T-cell (primary cell): ENCODE measurements at regions not wholly inside any gene's neighbourhood (a gene's known extent, or its start where the extent isn't known, plus 50 kb on each side); places are given as distances from the start of the nearest gene placed in this dataset.

Experiments used
- ATAC-seq, 4 experiments: fragments of 200-7000 bp in 3 of 4; fragments of 150-1000 bp in 1 of 4; cut with Tn5 transposase; replicated peaks in 1 of 4; 1 replicate in 3 of 4; 2 replicates in 1 of 4; pipeline ENCODE4 v1.10.0; 2021; ENCODE audit warnings: moderate library complexity in 3 of 4, mild to moderate bottlenecking in 2 of 4, moderate number of reproducible peaks in 1 of 4
- CTCF ChIA-PET, 2 donors: fragments of 300-600 bp; sonication (Branson Sonifier 250); formaldehyde crosslinking; loops; one replicate each; lab custom pipeline; 2022; ENCODE audit warnings: antibody characterized with exemption in 2 of 2; lab: Charles Lee
- POLR2A ChIA-PET, 2 donors: fragments of 300-600 bp; sonication (Branson Sonifier 250); formaldehyde crosslinking; loops; one replicate each; lab custom pipeline; 2022; ENCODE audit warnings: antibody characterized with exemption in 2 of 2; lab: Charles Lee
- DNase-seq, 35 experiments: peaks; one replicate each; pipeline versions ENCODE4 v3.0.0 to v3.0.0-alpha.2; 2013 to 2023
- H3K27ac ChIP-seq: one replicate; pipeline ENCODE4 v1.5.1; 2013; ENCODE audit warnings: low read length
- H3K27me3 ChIP-seq, 2 experiments: replicated peaks in 1 of 2; 1 replicate in 1 of 2; 2 replicates in 1 of 2; pipeline versions ENCODE4 v1.6.1 to v1.7.0; 2013; ENCODE audit warnings: low read length in 1 of 2, mixed read lengths in 1 of 2; ENCODE audit not compliant: control insufficient read depth in 2 of 2, insufficient read depth in 2 of 2; ENCODE audit errors: extremely low read depth in 1 of 2
- H3K36me3 ChIP-seq, 2 donors: 1 replicate in 1 of 2; 2 replicates in 1 of 2; pipeline versions ENCODE4 v1.6.1 to v1.7.0; 2013; ENCODE audit warnings: low read length in 1 of 2; ENCODE audit not compliant: control insufficient read depth in 2 of 2, insufficient read depth in 1 of 2; ENCODE audit errors: extremely low read depth in 1 of 2
- H3K4me1 ChIP-seq, 2 experiments: 1 replicate in 1 of 2; 2 replicates in 1 of 2; pipeline versions ENCODE4 v1.6.1 to v1.7.0; 2013; ENCODE audit warnings: low read length in 2 of 2, mixed read lengths in 1 of 2; ENCODE audit not compliant: insufficient read depth in 2 of 2, control insufficient read depth in 1 of 2; ENCODE audit errors: extremely low read depth in 1 of 2
- H3K4me3 ChIP-seq, 2 donors: 1 replicate in 1 of 2; 2 replicates in 1 of 2; pipeline versions ENCODE4 v1.5.1 to v1.7.0; 2013; ENCODE audit warnings: mild to moderate bottlenecking in 2 of 2, low read length in 1 of 2, moderate library complexity in 1 of 2; ENCODE audit not compliant: control insufficient read depth in 1 of 2; ENCODE audit errors: extremely low read depth in 1 of 2
- H3K9me3 ChIP-seq: 2 replicates; pipeline ENCODE4 v1.7.0; 2013
- H3K27ac Mint-ChIP-seq, 2 donors: one replicate each; pipeline ENCODE4 v1.8.0; 2020 to 2021; ENCODE audit warnings: mild to moderate bottlenecking in 2 of 2, mixed read lengths in 2 of 2
- H3K27me3 Mint-ChIP-seq, 2 donors: one replicate each; pipeline ENCODE4 v1.8.0; 2021 to 2022; ENCODE audit warnings: mixed read lengths in 2 of 2
- H3K36me3 Mint-ChIP-seq: one replicate; pipeline ENCODE4 v1.8.0; 2021; ENCODE audit warnings: mixed read lengths
- H3K4me1 Mint-ChIP-seq, 3 donors: one replicate each; pipeline ENCODE4 v1.8.0; 2020 to 2022; ENCODE audit warnings: mixed read lengths in 3 of 3, mild to moderate bottlenecking in 1 of 3
- H3K4me3 Mint-ChIP-seq, 3 donors: one replicate each; pipeline ENCODE4 v1.8.0; 2020 to 2022; ENCODE audit warnings: mild to moderate bottlenecking in 3 of 3, mixed read lengths in 3 of 3, moderate library complexity in 3 of 3
- H3K9me3 Mint-ChIP-seq, 3 donors: one replicate each; pipeline ENCODE4 v1.8.0; 2020 to 2022; ENCODE audit warnings: mixed read lengths in 3 of 3
- WGBS: methylation state at CpG from one replicate; pipeline ENCODE4 v1.1.5; 2013; ENCODE audit warnings: missing lambda C conversion rate; ENCODE audit not compliant: insufficient coverage; 5-methylcytosine and 5-hydroxymethylcytosine counted together

DNA sequence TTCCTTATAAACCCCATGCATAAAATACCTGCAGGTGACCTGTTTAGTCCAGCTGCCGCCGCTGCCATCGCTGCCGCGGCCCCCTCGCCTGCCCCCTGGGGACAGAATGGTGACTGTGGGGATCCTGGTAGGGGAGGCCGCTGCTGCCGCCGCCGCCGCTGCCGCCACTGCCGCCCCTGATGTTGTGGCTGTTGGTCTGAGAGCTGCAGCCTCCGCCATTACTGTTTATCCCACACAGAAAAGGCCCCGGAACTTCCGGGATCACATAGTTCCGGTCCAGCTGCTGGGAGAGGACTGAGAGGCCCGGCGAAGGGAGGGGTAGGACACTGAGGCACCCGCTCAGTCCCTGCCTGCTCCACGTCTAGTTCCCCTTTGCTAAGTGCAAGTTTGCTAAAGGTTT, 244.9 kb downstream of the C12orf50 start:
- no peaks in the 10 kb centered on the region for H3K27me3 Mint-ChIP-seq
- DNase-seq: no peak
- no peaks in the 10 kb centered on the region for H3K36me3 Mint-ChIP-seq
- Histone ChIP-seq H3K27ac (no peak overlapping the region), H3K4me3 (no peak overlapping the region), H3K27me3 (no peaks in the 10 kb centered on the region), H3K9me3 (no peaks in the 10 kb centered on the region), H3K4me1 (no peaks in the 10 kb centered on the region), H3K36me3 (no peaks in the 10 kb centered on the region)
- peaks cover 0 to 9% (median 3%) of the 10 kb centered on the region in 3 donors for H3K9me3 Mint-ChIP-seq
- H3K4me1 Mint-ChIP-seq: no peaks in the 10 kb centered on the region
- POLR2A ChIA-PET: no interaction called here
- no peak for ATAC-seq
- WGBS: 100% methylated on average over 5 of the region's 21 CpGs
- no peak overlapping the region for H3K27ac Mint-ChIP-seq
- no peak overlapping the region for H3K4me3 Mint-ChIP-seq
- CTCF ChIA-PET: no interaction called here

DNA sequence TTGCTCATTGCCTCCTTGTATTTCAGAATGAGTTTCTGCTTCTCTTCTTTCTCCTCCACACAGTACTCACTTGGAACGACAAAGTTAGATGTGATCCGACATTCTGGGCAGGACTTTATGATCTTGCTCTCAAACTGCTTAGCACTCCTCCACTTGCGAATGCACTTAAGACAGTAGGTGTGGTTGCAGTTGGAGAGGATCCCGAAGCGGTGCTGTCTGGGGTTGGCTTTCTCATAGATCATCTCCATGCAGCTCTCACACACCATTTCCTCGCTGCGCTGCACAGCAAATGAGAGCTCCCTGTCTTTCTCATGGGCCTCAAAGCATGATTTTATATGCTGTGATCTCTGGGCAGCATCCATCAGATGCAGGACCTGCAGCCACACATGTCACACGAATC, 245.7 kb downstream of the C12orf50 start:
- no peaks in the 10 kb centered on the region for H3K4me1 Mint-ChIP-seq
- Histone ChIP-seq H3K9me3 (no peaks in the 10 kb centered on the region), H3K4me3 (no peak overlapping the region), H3K36me3 (no peaks in the 10 kb centered on the region), H3K27me3 (no peaks in the 10 kb centered on the region), H3K4me1 (no peaks in the 10 kb centered on the region), H3K27ac (no peak overlapping the region)
- 88% methylated on average over 2 of the region's 8 CpGs for WGBS
- no peaks in the 10 kb centered on the region for H3K36me3 Mint-ChIP-seq
- DNase-seq (no peak), ATAC-seq (no peak)
- CTCF ChIA-PET: no interaction called here
- peaks cover 0 to 5% (median 3%) of the 10 kb centered on the region in 3 donors for H3K9me3 Mint-ChIP-seq
- POLR2A ChIA-PET: no interaction called here
- H3K27ac Mint-ChIP-seq: no peak overlapping the region
- no peak overlapping the region for H3K4me3 Mint-ChIP-seq
- H3K27me3 Mint-ChIP-seq: no peaks in the 10 kb centered on the region

DNA sequence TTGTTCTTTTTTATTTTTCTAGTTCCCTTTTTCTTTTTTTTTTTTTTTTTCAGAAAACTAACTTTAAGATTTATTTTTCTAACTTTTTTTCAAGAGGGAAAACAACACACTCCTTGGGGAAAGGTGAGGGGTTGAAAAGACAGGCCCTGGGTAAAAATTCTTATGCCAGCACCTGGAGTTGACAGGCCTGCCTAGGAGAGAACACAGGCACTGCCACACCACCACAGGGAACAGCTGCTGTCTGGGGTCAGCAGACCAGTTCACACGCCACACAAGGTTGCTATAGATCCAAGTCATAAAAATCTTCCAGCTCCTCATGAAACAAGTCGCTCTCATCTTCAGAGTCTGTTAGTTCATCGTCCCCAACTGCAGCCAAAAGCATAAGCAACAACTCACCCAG, 246.4 kb downstream of the C12orf50 start:
- ATAC-seq (no peak), DNase-seq (no peak)
- WGBS: 87% methylated on average over 2 of the region's 3 CpGs
- Mint-ChIP-seq H3K27me3 (no peaks in the 10 kb centered on the region), H3K9me3 (peaks cover 0 to 5% (median 3%) of the 10 kb centered on the region in 3 donors), H3K4me1 (no peaks in the 10 kb centered on the region), H3K4me3 (no peak overlapping the region), H3K27ac (no peak overlapping the region), H3K36me3 (no peaks in the 10 kb centered on the region)
- no peak overlapping the region for H3K27ac ChIP-seq
- no peaks in the 10 kb centered on the region for H3K27me3 ChIP-seq
- H3K9me3 ChIP-seq: no peaks in the 10 kb centered on the region
- ChIA-PET CTCF (no interaction called here), POLR2A (no interaction called here)
- no peaks in the 10 kb centered on the region for H3K36me3 ChIP-seq
- H3K4me1 ChIP-seq: no peaks in the 10 kb centered on the region
- no peak overlapping the region for H3K4me3 ChIP-seq

DNA sequence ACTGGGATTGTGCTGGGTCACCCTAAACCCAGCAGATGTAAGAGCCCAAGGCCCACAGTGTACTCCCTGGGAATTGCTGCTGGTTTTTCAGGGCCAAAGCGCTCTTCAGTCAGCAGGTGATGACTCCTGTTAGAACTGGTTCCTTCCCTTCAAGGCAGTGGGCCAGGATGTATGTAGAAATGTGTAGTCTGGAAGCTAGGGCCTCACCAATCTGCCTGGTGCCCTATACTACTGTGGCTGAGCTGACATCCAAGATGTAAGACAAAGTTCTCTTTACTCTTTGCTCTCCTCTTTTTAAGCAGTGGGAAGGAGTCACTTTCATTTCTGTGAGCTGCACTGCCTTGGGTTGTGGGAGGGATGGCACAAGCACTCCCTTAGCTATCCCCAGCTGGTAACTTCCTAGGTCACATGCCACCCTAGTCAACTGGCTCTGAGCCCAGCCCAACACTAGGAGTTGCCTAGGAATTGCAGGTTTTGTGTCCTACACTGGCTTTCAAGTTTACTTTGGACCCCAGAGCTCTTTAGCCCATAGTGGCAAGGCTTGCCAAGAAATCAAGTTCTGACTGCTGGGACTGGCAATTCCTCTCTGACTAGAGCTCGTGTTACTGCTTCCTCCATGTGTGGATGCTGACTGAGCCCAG, 249.2 kb downstream of the C12orf50 start:
- peaks cover 0 to 5% (median 3%) of the 10 kb centered on the region in 3 donors for H3K9me3 Mint-ChIP-seq
- H3K9me3 ChIP-seq: no peaks in the 10 kb centered on the region
- no peaks in the 10 kb centered on the region for H3K4me1 Mint-ChIP-seq
- H3K27ac Mint-ChIP-seq: no peak overlapping the region
- H3K36me3 Mint-ChIP-seq: no peaks in the 10 kb centered on the region
- H3K36me3 ChIP-seq: no peaks in the 10 kb centered on the region
- H3K27me3 Mint-ChIP-seq: no peaks in the 10 kb centered on the region
- no peaks in the 10 kb centered on the region for H3K27me3 ChIP-seq
- 38% methylated on average over 1 of the region's 2 CpGs for WGBS
- no peak overlapping the region for H3K4me3 ChIP-seq
- no peaks in the 10 kb centered on the region for H3K4me1 ChIP-seq
- ChIA-PET CTCF (no interaction called here), POLR2A (no interaction called here)
- H3K27ac ChIP-seq: no peak overlapping the region
- DNase-seq: no peak
- no peak for ATAC-seq
- no peak overlapping the region for H3K4me3 Mint-ChIP-seq

DNA sequence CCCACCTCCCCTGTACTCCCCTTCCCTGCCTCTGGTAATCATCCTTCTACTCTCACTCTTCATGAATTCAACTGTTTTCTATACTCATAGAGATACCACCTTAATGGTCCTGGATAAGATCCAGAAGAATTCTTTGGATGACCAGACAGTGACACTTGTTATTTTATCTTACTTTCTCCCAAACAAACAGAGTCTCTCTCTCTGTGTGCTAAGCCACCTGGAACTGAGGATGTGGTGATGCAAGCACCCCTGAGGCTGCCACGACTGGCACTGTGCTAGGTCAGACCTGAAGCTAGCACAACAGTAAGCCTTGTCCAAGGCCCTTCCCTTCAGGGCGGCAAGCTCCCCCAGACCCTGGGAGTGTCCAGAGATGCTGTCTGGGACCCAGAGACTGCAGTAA, 250.2 kb downstream of the C12orf50 start:
- H3K4me3 ChIP-seq: no peak overlapping the region
- Mint-ChIP-seq H3K36me3 (no peaks in the 10 kb centered on the region), H3K4me3 (no peak overlapping the region), H3K27me3 (no peaks in the 10 kb centered on the region), H3K9me3 (peaks cover 3 to 5% (median 5%) of the 10 kb centered on the region in 3 donors), H3K27ac (no peak overlapping the region), H3K4me1 (no peaks in the 10 kb centered on the region)
- H3K27ac ChIP-seq: no peak overlapping the region
- H3K9me3 ChIP-seq: no peaks in the 10 kb centered on the region
- ATAC-seq (no peak), DNase-seq (no peak)
- CTCF ChIA-PET: no interaction called here
- POLR2A ChIA-PET: no interaction called here
- no peaks in the 10 kb centered on the region for H3K36me3 ChIP-seq
- H3K27me3 ChIP-seq: no peaks in the 10 kb centered on the region
- WGBS: 64% methylated on average over 2 of the region's 2 CpGs
- no peaks in the 10 kb centered on the region for H3K4me1 ChIP-seq

DNA sequence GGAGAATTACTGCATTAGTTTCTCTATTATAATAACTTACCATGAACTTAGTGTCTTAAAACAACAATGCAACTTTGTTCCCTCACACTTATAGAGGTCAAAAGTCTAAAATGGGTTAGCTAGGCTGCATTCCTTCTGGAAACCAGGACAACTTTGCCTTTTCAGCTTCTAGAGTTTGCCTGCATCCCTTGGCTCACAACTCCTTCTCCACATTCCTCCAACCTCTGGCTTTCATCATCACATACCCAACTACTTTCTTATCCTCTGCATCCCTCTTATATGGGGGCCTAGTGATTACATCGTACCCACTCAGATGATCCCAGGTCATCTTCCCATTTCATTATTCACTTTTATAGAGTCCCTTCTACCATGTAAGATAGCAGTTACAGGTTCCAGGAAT, 251.1 kb downstream of the C12orf50 start:
- WGBS: no CpG with 5 or more reads among the region's 1 CpG
- H3K27ac Mint-ChIP-seq: no peak overlapping the region
- H3K27me3 Mint-ChIP-seq: no peaks in the 10 kb centered on the region
- Histone ChIP-seq H3K9me3 (no peaks in the 10 kb centered on the region), H3K4me1 (no peaks in the 10 kb centered on the region), H3K4me3 (no peak overlapping the region), H3K36me3 (no peaks in the 10 kb centered on the region), H3K27me3 (no peaks in the 10 kb centered on the region), H3K27ac (no peak overlapping the region)
- no peak for ATAC-seq
- ChIA-PET CTCF (no interaction called here), POLR2A (no interaction called here)
- H3K36me3 Mint-ChIP-seq: no peaks in the 10 kb centered on the region
- H3K4me3 Mint-ChIP-seq: no peak overlapping the region
- DNase-seq: no peak
- no peaks in the 10 kb centered on the region for H3K4me1 Mint-ChIP-seq
- H3K9me3 Mint-ChIP-seq: peaks cover 0 to 3% (median 2%) of the 10 kb centered on the region in 3 donors

DNA sequence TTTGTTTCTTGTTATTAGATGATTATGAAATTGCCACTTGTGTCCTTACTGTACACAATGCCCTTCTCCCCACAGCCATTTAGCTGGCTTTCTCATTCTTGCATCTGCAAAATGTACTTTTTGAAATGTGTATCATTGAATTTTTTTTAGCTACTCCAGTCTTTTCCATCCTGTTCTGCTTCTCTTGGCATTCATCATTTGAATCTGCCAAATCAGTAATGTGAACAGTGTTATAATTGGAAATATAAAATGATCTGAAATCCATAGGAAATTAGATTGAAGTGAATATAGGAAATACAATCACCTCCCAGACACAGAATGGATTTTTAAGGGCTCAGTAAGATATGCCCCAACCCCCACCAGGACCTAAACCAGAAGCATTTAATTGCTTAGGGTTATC, 253.4 kb downstream of the C12orf50 start:
- Mint-ChIP-seq H3K9me3 (peaks cover 0 to 3% (median 2%) of the 10 kb centered on the region in 3 donors), H3K27ac (no peak overlapping the region), H3K4me1 (no peaks in the 10 kb centered on the region), H3K27me3 (no peaks in the 10 kb centered on the region), H3K4me3 (no peak overlapping the region), H3K36me3 (no peaks in the 10 kb centered on the region)
- no peak overlapping the region for H3K4me3 ChIP-seq
- POLR2A ChIA-PET: no interaction called here
- no peaks in the 10 kb centered on the region for H3K27me3 ChIP-seq
- H3K4me1 ChIP-seq: no peaks in the 10 kb centered on the region
- H3K9me3 ChIP-seq: no peaks in the 10 kb centered on the region
- no peak for DNase-seq
- CTCF ChIA-PET: interaction anchor here in 1 of 2 donors (0.6 kb wide), 1 partner anchor 359 kb away, joined by 4 read pairs; no protein-coding TSS in a partner anchor
- no peaks in the 10 kb centered on the region for H3K36me3 ChIP-seq
- ATAC-seq: no peak
- no peak overlapping the region for H3K27ac ChIP-seq
